Type B pancreatic cell (in vitro differentiated cells): ENCODE measurements at regions not wholly inside any gene's neighbourhood (a gene's known extent, or its start where the extent isn't known, plus 50 kb on each side); places are given as distances from the start of the nearest gene placed in this dataset.

ENCODE experiments used
- DNase-seq: peaks from one replicate; pipeline ENCODE4 v3.0.0; 2021; ENCODE audit warnings: mixed read lengths; ENCODE audit not compliant: unreplicated experiment; ENCODE audit errors: extremely low spot score
- H3K27ac Mint-ChIP-seq: 2 replicates; pipeline ENCODE4 v1.8.0; 2021; ENCODE audit warnings: mild to moderate bottlenecking, mixed read lengths
- H3K27me3 Mint-ChIP-seq: 2 replicates; pipeline ENCODE4 v1.8.0; 2021; ENCODE audit warnings: mixed read lengths
- H3K36me3 Mint-ChIP-seq: 2 replicates; pipeline ENCODE4 v1.8.0; 2021; ENCODE audit warnings: mixed read lengths
- H3K4me1 Mint-ChIP-seq: one replicate; pipeline ENCODE4 v1.8.0; 2021; ENCODE audit warnings: mixed read lengths; ENCODE audit not compliant: unreplicated experiment
- H3K4me3 Mint-ChIP-seq: 2 replicates; pipeline ENCODE4 v1.8.0; 2021; ENCODE audit warnings: mild to moderate bottlenecking, mixed read lengths
- H3K9me3 Mint-ChIP-seq: 2 replicates; pipeline ENCODE4 v1.8.0; 2021; ENCODE audit warnings: mixed read lengths
- CTCF ChIP-seq: fragments of 200-600 bp; sonication (generic); conservative IDR thresholded peaks from 2 replicates; pipeline ENCODE4 v1.5.0; 2021; ENCODE audit warnings: antibody characterized with exemption, mild to moderate bottlenecking

GRCh38 chr10:131669838-131670237, 231.0 kb upstream of the PPP2R2D start:
- no peak for TF ChIP-seq CTCF
- DNase-seq, result no peak
- H3K9me3 Mint-ChIP-seq, result peaks cover 7% of the 10 kb centered on the region
- H3K4me1 Mint-ChIP-seq, result no peaks in the 10 kb centered on the region
- H3K27ac Mint-ChIP-seq, result no peak overlapping the region
- peaks cover 10% of the 10 kb centered on the region for H3K27me3 Mint-ChIP-seq
- no peak overlapping the region for H3K4me3 Mint-ChIP-seq
- no peaks in the 10 kb centered on the region for H3K36me3 Mint-ChIP-seq

- no peak overlapping the region for H3K4me3 Mint-ChIP-seq
- H3K4me1 Mint-ChIP-seq, result no peaks in the 10 kb centered on the region
- no peaks in the 10 kb centered on the region for H3K36me3 Mint-ChIP-seq
- no peak overlapping the region for H3K27ac Mint-ChIP-seq
- peaks cover 7% of the 10 kb centered on the region for H3K9me3 Mint-ChIP-seq
- no peak for TF ChIP-seq CTCF
- peaks cover 10% of the 10 kb centered on the region for H3K27me3 Mint-ChIP-seq
- no peak for DNase-seq
Observed at GRCh38 chr10:131670341-131670740, 230.5 kb upstream of the PPP2R2D start.

GRCh38 chr10:131673396-131673795, 227.4 kb upstream of the PPP2R2D start:
- Mint-ChIP-seq H3K4me3 (no peak overlapping the region), H3K27ac (no peak overlapping the region), H3K9me3 (peaks cover 7% of the 10 kb centered on the region), H3K36me3 (no peaks in the 10 kb centered on the region), H3K27me3 (peaks cover 7% of the 10 kb centered on the region), H3K4me1 (no peaks in the 10 kb centered on the region)
- TF ChIP-seq CTCF, result no peak
- DNase-seq, result no peak

GRCh38 chr10:131674130-131674529, 226.7 kb upstream of the PPP2R2D start:
- no peak for TF ChIP-seq CTCF
- no peak for DNase-seq
- H3K27me3 Mint-ChIP-seq, result peaks cover 4% of the 10 kb centered on the region
- no peaks in the 10 kb centered on the region for H3K4me1 Mint-ChIP-seq
- H3K9me3 Mint-ChIP-seq, result peaks cover 7% of the 10 kb centered on the region
- no peak overlapping the region for H3K27ac Mint-ChIP-seq
- no peak overlapping the region for H3K4me3 Mint-ChIP-seq
- no peaks in the 10 kb centered on the region for H3K36me3 Mint-ChIP-seq

GRCh38 chr10:131675104-131675503, 225.7 kb upstream of the PPP2R2D start:
- H3K4me3 Mint-ChIP-seq, result no peak overlapping the region
- peaks cover 4% of the 10 kb centered on the region for H3K27me3 Mint-ChIP-seq
- H3K4me1 Mint-ChIP-seq, result no peaks in the 10 kb centered on the region
- H3K27ac Mint-ChIP-seq, result no peak overlapping the region
- DNase-seq, result no peak
- H3K9me3 Mint-ChIP-seq, result peaks cover 7% of the 10 kb centered on the region
- no peak for TF ChIP-seq CTCF
- H3K36me3 Mint-ChIP-seq, result no peaks in the 10 kb centered on the region
